GM18858 (cell line): ENCODE measurements at regions not wholly inside any gene's neighbourhood (a gene's known extent, or its start where the extent isn't known, plus 50 kb on each side); places are given as distances from the start of the nearest gene placed in this dataset.

Experiments
- ATAC-seq: cut with Tn5 transposase; IDR thresholded peaks from one replicate; pipeline ENCODE4 v1.9.1; 2021; ENCODE audit not compliant: unreplicated experiment

GRCh38 chr13:85243831-85244230 lies 555.4 kb downstream of the SLITRK6 start:
- no peak for ATAC-seq

DNA sequence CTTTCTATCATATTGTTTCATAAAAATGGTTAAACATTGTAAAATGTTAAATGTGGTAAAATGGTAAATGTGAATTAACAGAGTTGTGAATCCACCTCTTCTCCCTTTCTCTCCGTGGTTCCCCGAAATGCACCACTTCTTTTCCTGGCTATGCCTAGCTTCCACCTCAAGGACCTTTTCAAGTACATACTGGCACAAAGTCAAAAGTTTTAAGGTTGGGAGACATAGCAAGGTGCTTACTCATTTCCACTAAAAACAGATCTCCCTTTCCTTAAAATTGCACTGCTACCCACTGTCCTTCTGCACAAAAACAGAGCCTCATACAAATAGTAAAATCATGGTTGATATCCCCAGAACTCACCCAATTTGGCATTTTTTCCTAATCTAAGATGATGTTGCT lies 558.2 kb downstream of the SLITRK6 start:
- ATAC-seq = no peak

- no peak for ATAC-seq
Observed at GRCh38 chr13:85236413-85236812, 562.8 kb downstream of the SLITRK6 start.

DNA sequence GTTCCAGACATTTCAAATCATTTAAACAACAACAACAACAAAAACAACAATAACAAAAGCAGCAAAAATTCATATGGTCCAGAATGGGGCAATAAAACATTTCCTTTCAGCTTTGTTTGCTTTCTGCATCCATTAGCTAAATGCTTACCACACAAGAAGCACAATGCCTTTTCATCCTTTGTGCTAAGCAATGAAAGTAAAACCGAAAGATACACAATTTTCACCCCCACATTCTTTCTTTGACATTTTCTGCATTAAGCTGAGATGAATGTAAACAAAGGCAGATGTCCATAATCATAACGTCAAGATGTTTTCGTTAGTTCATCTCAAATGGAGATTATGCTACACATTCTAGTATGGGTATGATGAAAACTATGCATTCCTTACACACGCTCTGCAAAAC lies 568.5 kb downstream of the SLITRK6 start:
- ATAC-seq = no peak

DNA sequence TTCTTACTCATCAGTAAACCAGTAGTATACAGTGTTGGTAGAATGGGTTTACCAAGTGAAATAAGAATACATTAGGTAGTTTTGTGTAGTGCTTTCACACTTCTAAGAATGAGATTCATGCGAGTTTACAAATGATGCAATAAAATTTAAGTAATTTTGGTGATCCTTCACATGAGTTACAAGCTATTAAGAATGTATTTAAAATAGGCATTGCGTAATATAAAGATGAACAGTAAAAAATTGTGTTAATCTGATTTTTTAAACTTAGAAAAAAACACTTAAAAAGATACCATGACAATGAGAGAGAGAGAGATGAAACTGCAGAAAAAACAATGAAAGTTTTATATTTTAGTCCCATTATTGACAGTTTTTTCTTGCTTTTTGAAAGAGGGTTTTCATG lies 570.5 kb downstream of the SLITRK6 start:
- ATAC-seq = no peak

GRCh38 chr13:85223883-85224656 lies 575.1 kb downstream of the SLITRK6 start:
- ATAC-seq = no peak

DNA sequence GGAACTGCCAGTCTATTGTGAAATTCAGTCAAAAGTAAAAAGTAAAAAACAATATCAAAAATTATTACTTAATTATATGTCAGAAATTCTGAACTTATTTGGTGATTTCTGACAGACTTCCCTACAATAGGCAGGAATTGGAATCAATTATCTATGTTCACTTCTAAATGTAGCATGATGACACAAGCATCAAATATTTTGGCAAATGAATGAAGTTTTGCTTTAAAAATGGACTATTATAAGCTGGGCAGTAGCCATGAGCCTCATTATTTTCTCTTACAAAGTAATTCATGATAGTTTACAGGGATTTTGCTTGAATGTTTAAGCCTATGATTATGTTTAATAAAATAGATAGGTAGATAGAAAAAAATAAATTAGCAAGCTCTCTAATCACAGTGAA lies 582.6 kb downstream of the SLITRK6 start:
- no peak for ATAC-seq

- no peak for ATAC-seq
Observed at GRCh38 chr13:85212692-85213091, 586.5 kb downstream of the SLITRK6 start.

GRCh38 chr13:85204668-85205344 lies 594.4 kb downstream of the SLITRK6 start:
- ATAC-seq = no peak

DNA sequence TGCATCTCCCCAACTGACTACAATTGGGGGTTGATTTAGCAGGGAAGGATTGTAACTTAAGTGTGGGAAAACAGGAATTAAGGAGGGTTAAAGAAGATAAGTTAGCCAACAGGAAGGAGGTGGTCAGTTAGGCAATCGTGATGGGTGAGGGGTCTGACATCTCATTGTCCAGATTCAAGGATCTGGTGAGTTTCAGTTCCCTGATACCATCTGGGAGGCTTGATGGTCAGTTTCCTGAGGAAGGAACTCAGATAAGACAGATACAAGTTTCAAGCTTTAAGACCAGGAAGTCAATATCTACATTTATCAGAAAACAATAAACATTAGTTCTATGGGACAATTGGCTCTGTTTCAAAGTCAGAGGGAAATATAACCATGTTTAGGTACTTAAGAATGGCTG lies 601.8 kb downstream of the SLITRK6 start:
- no peak for ATAC-seq

DNA sequence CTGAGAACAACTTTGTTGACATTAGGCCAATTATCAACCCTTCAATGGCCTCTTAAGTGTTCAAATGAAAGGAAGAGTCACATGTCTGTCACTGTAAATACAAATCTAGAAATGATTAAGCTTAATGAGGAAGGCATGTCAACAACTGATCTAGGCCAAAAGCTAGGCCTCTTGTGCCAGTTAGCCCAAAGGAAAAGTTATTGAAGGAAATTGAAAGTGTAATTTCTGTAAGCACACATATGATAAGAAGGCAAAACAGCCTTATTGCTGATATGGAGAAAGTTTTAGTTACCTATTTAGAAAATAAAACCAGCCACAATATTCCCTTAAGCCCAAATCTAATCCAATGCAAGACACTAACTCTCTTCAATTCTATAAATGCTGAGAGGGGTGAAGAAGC lies 604.7 kb downstream of the SLITRK6 start:
- no peak for ATAC-seq

DNA sequence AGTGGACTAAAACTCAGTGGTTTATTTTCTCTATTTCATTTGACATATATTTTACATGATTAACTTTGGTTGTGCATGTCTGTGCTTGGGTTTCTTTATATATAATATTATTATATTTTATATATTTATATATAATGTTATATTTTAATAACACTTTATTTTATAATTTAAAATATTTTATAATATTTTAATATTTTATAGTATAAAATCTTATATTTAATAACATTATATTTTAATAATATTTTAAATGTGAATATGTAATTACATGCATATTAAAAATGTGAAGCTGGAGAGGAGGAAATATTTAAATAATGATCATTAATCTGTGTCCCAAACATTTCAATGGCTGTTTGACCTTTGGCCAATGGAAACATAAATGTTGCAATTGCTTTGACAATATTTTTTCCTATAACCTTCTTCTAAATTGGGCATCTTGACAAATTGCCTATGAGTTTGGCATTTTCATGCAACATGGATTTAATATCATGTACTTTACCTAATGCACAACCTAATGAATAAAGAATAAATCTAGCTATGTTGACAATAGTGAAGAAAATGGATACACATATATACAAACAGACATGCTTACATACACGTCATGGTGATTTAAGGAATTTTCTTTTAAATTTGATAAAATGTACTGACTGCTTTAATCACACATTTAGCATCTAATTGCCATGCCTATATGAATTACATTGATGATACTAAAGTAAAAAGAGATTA lies 607.1 kb downstream of the SLITRK6 start:
- ATAC-seq = no peak

- no peak for ATAC-seq
Observed at GRCh38 chr13:85186356-85187045, 612.7 kb downstream of the SLITRK6 start.

GRCh38 chr13:85174291-85174690 lies 624.9 kb downstream of the SLITRK6 start:
- no peak for ATAC-seq

DNA sequence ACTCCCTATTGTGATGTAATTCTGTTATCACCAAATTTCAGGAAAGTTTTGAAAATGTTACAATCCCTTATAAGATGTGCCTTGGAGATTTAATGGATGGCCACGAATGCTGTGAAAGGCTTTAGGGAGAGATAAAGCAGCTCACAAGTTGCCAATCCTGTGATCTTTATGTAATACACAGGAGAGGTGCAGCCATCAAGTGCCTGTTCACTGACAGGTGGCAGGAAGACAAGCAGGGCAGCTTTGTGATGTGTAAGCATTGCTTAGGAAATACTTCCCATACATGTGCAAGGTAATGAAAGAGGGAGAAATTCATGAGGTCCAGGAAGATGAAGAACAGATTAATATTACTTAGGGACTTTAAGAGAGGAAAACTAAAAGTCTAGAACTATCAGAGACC lies 628.8 kb downstream of the SLITRK6 start:
- ATAC-seq = no peak

DNA sequence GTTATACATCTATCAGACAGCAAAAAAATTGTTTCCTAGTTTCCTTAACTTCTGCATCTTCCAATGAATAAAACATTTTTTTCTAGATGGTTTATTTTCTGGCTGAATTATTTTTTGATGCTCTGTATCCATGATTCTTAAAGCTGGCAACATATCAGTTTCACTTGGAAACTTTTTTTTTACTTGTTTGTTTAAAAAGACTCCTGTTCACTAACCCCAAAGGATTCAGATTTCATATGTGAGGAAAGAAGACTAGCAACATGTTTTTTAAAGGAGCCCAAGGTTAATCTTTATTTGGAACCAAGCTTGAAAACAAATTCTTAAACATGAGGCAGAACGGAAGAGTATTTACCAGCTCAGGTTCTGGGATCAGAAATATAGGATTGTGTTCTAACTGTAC lies 632.3 kb downstream of the SLITRK6 start:
- no peak for ATAC-seq

DNA sequence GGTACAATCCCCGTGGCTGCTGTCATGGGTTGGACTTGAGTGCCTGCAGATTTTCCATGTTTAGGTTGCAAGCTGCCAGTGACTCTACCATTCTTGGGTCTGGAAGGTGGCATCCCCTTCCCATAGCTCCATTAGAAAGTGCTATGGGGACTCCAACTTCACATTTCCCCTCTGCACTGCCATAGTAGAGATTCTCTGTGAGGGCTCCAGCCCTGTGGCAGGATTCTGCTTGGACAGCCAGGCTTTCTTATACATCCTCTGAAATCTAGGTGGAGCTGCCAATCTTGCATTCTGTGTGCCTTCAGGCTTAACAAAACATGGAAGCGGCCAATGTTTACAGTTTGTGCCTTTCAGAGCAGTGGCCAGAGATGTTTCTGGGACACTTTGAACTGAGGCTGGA lies 636.2 kb downstream of the SLITRK6 start:
- ATAC-seq = no peak

- ATAC-seq = no peak
Observed at GRCh38 chr13:85148009-85148408, 651.2 kb downstream of the SLITRK6 start.

- ATAC-seq = no peak
Observed at GRCh38 chr13:85142351-85142927, 656.8 kb downstream of the SLITRK6 start.

DNA sequence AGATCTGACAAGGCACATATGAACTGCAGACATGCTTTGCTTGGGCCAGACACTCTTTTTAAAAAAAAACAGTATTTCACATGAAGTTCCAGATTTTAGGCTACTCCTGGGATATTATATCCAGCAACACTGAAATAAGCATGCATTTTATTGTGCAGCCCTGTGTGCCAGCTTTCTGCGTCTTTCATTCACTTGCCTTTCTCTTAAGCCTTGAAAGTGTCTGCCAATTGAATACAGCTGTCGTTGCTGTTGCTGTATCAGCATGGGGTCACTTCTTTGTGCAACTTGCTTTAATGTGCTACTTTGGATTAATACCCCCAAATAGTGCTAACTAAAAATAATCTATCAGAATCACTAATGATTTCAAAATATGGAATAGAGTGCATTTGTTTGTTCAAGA lies 657.8 kb downstream of the SLITRK6 start:
- no peak for ATAC-seq

DNA sequence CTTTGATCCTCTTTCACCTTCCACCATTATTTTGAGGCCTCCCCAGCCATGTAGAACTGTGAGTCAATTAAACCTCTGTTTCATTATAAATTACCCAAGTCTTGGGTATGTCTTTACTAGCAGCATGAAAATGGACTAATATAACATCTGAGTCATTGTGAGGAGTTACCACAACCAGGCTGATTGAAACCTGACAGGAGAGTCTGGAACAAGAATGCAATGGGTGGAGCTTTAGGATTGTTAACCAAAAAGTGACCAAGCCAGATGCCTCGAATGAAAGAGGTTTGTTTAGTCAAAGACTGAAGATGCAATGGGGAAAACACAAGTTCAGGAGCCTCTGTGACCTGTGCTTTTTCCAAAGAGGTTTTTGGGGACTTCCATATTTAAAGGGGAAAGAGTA lies 659.0 kb downstream of the SLITRK6 start:
- ATAC-seq = no peak
